GM23338 (cell line): ENCODE measurements at regions not wholly inside any gene's neighbourhood (a gene's known extent, or its start where the extent isn't known, plus 50 kb on each side); places are given as distances from the start of the nearest gene placed in this dataset.

Experiments used
- ATAC-seq: fragments of 200-7000 bp; cut with Tn5 transposase; 3 replicates; pipeline ENCODE4 v1.9.1; 2020
- DNase-seq: peaks from one replicate; pipeline ENCODE4 v3.0.0-alpha.2; 2015; ENCODE audit warnings: low spot score
- H2AFZ ChIP-seq: fragments of 200-600 bp; sonication (generic); 2 replicates; pipeline ENCODE4 v1.8.0; 2016; ENCODE audit warnings: antibody characterized with exemption, mild to moderate bottlenecking, moderate library complexity
- H3F3A ChIP-seq: fragments of 200-600 bp; sonication (generic); replicated peaks from 2 replicates; pipeline ENCODE4 v1.8.0; 2017; ENCODE audit warnings: antibody characterized with exemption, mixed run types, low read depth
- H3K27ac ChIP-seq: fragments of 200-600 bp; sonication (generic); 2 replicates; pipeline ENCODE4 v1.6.1; 2016; ENCODE audit warnings: low read depth
- H3K27me3 ChIP-seq: fragments of 200-600 bp; sonication (generic); 2 replicates; pipeline ENCODE4 v1.8.0; 2016; ENCODE audit warnings: mild to moderate bottlenecking, mixed run types, moderate library complexity; ENCODE audit not compliant: insufficient read depth
- H3K36me3 ChIP-seq: fragments of 200-600 bp; sonication (generic); 2 replicates; pipeline ENCODE4 v1.8.0; 2016; ENCODE audit warnings: mild to moderate bottlenecking; ENCODE audit not compliant: insufficient read depth
- H3K4me1 ChIP-seq: fragments of 200-600 bp; sonication (generic); 2 replicates; pipeline ENCODE4 v1.8.0; 2016; ENCODE audit warnings: mild to moderate bottlenecking, moderate library complexity; ENCODE audit not compliant: insufficient read depth
- H3K4me2 ChIP-seq: fragments of 200-600 bp; sonication (generic); 2 replicates; pipeline ENCODE4 v1.7.1; 2017; ENCODE audit warnings: mixed run types
- H3K4me3 ChIP-seq: fragments of 200-600 bp; sonication (generic); 2 replicates; pipeline ENCODE4 v1.6.1; 2016; ENCODE audit warnings: mixed run types
- H3K79me2 ChIP-seq: fragments of 200-600 bp; sonication (generic); replicated peaks from 2 replicates; pipeline ENCODE4 v1.8.0; 2017; ENCODE audit warnings: mild to moderate bottlenecking; ENCODE audit not compliant: insufficient read depth
- H3K9me2 ChIP-seq: fragments of 200-600 bp; sonication (generic); 2 replicates; pipeline ENCODE4 v1.8.0; 2017; ENCODE audit not compliant: insufficient read depth
- H4K20me1 ChIP-seq: fragments of 200-600 bp; sonication (generic); replicated peaks from 2 replicates; pipeline ENCODE4 v1.8.0; 2017; ENCODE audit warnings: mild to moderate bottlenecking; ENCODE audit not compliant: insufficient read depth
- H3K27ac Mint-ChIP-seq: 2 replicates; pipeline ENCODE4 v1.8.0; 2020; ENCODE audit warnings: inconsistent platforms, mild to moderate bottlenecking, moderate library complexity, mixed read lengths
- H3K27me3 Mint-ChIP-seq: 3 replicates; pipeline ENCODE4 v1.8.0; 2022; ENCODE audit warnings: low read depth, mild to moderate bottlenecking, moderate library complexity, mixed read lengths, inconsistent platforms; ENCODE audit not compliant: insufficient read depth, poor library complexity
- H3K36me3 Mint-ChIP-seq: 3 replicates; pipeline ENCODE4 v1.8.0; 2021; ENCODE audit warnings: low read depth, mild to moderate bottlenecking, inconsistent platforms, moderate library complexity, mixed read lengths
- H3K4me1 Mint-ChIP-seq: 3 replicates; pipeline ENCODE4 v1.8.0; 2020; ENCODE audit warnings: mild to moderate bottlenecking, inconsistent platforms, mixed read lengths
- H3K4me3 Mint-ChIP-seq: 3 replicates; pipeline ENCODE4 v1.8.0; 2021; ENCODE audit warnings: moderate library complexity, mild to moderate bottlenecking, inconsistent platforms, mixed read lengths
- H3K9me3 Mint-ChIP-seq: 3 replicates; pipeline ENCODE4 v1.8.0; 2020; ENCODE audit warnings: moderate library complexity, mild to moderate bottlenecking, inconsistent platforms, mixed read lengths
- CREB1 ChIP-seq: fragments of 250-450 bp; sonication (Bioruptor Pico); IDR thresholded peaks from 2 replicates; pipeline ENCODE4 v1.5.0; 2020; ENCODE audit warnings: low read depth, mild to moderate bottlenecking, moderate library complexity
- CTCF ChIP-seq, 2 experiments: fragments of 200-600 bp in 1 of 2; sonication (generic) in 1 of 2; conservative IDR thresholded peaks; 2 replicates each; pipeline versions ENCODE4 v1.5.1 to v1.6.1; 2016 to 2017; ENCODE audit warnings: antibody characterized with exemption in 2 of 2, low read depth in 2 of 2, mild to moderate bottlenecking in 2 of 2, moderate library complexity in 1 of 2
- ETS1 ChIP-seq: IDR thresholded peaks from 2 replicates; pipeline ENCODE4 v1.6.1; 2016; ENCODE audit warnings: antibody characterized with exemption
- EZH2phosphoT487 ChIP-seq: fragments of 200-600 bp; sonication (generic); IDR thresholded peaks from one replicate; pipeline ENCODE4 v1.8.1; 2018; ENCODE audit warnings: antibody characterized with exemption; ENCODE audit not compliant: unreplicated experiment
- JUNB ChIP-seq: IDR thresholded peaks from one replicate; pipeline ENCODE4 v1.6.1; 2016; ENCODE audit warnings: antibody characterized with exemption; ENCODE audit not compliant: unreplicated experiment
- REST ChIP-seq: IDR thresholded peaks from one replicate; pipeline ENCODE4 v1.6.1; 2018; ENCODE audit warnings: antibody characterized with exemption; ENCODE audit not compliant: unreplicated experiment
- STAT1 ChIP-seq: IDR thresholded peaks from one replicate; pipeline ENCODE4 v1.6.1; 2016; ENCODE audit warnings: antibody characterized with exemption; ENCODE audit not compliant: unreplicated experiment
- ZNF114 ChIP-seq: fragments of 250-450 bp; sonication (Bioruptor Pico); IDR thresholded peaks from 2 replicates; pipeline ENCODE4 v1.5.0; 2020; ENCODE audit warnings: mild to moderate bottlenecking, moderate library complexity
- ZNF331 ChIP-seq: fragments of 250-450 bp; sonication (Bioruptor Pico); IDR thresholded peaks from 2 replicates; pipeline ENCODE4 v1.5.0; 2020; ENCODE audit warnings: low read depth, mild to moderate bottlenecking, moderate library complexity

DNA sequence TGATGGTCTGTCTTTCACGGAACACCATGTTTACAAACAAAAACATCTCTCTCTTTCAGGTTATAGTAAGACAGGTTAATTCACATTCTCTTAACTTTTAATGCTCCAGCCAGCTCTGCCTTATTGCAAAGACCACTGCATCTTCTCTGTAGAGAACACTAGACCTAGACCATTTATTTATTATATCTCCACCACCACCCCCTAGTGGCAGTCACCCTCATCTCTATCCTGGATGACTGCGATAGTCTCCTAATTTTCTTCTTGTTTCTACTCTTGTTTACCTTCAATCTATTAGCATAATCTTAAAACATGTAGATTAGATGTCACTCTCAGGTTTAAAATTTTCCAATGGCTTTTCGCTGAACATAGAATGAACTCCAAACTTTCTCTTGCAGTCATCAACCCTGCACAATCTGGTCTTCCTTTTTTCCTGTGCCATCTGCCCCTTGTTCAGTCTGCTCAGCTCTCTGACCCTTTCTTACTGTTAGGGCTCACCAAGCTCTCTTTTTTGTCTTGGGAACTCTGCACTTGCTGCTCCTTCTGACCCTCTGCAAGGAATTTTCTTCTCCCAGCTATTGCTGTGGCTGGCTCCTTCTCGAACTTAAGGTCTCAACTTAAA, 155.6 kb downstream of the SQOR start (continued):
- TF ChIP-seq ETS1 = no peak

DNA sequence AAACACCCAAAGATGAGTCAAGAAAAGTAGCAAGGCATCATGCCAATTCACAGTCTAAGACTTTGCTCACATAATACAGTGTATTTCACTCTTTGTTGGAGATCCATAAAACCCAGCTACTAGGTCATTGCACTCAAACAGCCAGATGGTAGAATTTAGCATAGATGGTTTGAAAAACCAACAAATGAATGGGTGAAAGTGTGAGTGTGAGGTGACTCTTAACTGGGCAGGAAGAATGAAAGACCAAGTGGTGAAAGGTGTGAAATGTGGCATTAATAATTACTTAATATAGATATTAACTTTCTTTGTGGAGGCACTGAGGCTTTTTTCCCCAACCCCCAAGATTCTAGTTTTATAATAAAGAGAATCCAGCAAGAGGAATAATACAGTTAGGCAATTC, 159.5 kb downstream of the SQOR start:
- Histone ChIP-seq H3F3A (no peaks in the 10 kb centered on the region), H3K79me2 (no peaks in the 10 kb centered on the region), H4K20me1 (no peaks in the 10 kb centered on the region), H3K27ac (no peak overlapping the region), H3K4me1 (no peaks in the 10 kb centered on the region), H3K4me3 (no peak overlapping the region), H3K4me2 (no peak overlapping the region), H3K9me2 (no peaks in the 10 kb centered on the region), H3K27me3 (no peaks in the 10 kb centered on the region), H2AFZ (no peak overlapping the region), H3K36me3 (no peaks in the 10 kb centered on the region)
- peaks cover 1% of the 10 kb centered on the region for H3K27me3 Mint-ChIP-seq
- H3K27ac Mint-ChIP-seq = no peak overlapping the region
- no peak overlapping the region for H3K4me3 Mint-ChIP-seq
- TF ChIP-seq ZNF114 (CRISPR knock-in tag) = no peak
- no peak for TF ChIP-seq CTCF (conservative IDR thresholded peaks at IDR 0.05; ENCODE audit: low read depth in 2 of 2)
- no peak for TF ChIP-seq EZH2phosphoT487
- TF ChIP-seq ZNF331 (CRISPR knock-in tag) = no peak
- TF ChIP-seq JUNB = no peak
- TF ChIP-seq REST = no peak
- TF ChIP-seq ETS1 = no peak
- no peak for TF ChIP-seq STAT1
- TF ChIP-seq CREB1 = no peak
- ATAC-seq (no peak), DNase-seq (no peak)
- H3K36me3 Mint-ChIP-seq = peaks cover 8% of the 10 kb centered on the region; the same call in 1 of the 3 replicates
- peaks cover 81% of the 10 kb centered on the region for H3K9me3 Mint-ChIP-seq
- no peaks in the 10 kb centered on the region; the same call in 2 of the 3 replicates for H3K4me1 Mint-ChIP-seq
